DND-41 (cell line): ENCODE measurements at regions not wholly inside any gene's neighbourhood (a gene's known extent, or its start where the extent isn't known, plus 50 kb on each side); places are given as distances from the start of the nearest gene placed in this dataset.

Source experiments
- EZH2 ChIP-seq: IDR thresholded peaks from 3 replicates; pipeline ENCODE4 v1.6.1; 2012; ENCODE audit warnings: borderline replicate concordance, low read depth, mild to moderate bottlenecking, moderate library complexity, low read length, inconsistent platforms; ENCODE audit not compliant: severe bottlenecking
- TF ChIP-seq, protein P1 (sequence below): IDR thresholded peaks from 2 replicates; pipeline ENCODE4 v1.5.1; 2012; ENCODE audit warnings: borderline replicate concordance, low read length, moderate library complexity, mild to moderate bottlenecking; ENCODE audit not compliant: poor library complexity, severe bottlenecking; ENCODE audit errors: extremely low read depth

DNA sequence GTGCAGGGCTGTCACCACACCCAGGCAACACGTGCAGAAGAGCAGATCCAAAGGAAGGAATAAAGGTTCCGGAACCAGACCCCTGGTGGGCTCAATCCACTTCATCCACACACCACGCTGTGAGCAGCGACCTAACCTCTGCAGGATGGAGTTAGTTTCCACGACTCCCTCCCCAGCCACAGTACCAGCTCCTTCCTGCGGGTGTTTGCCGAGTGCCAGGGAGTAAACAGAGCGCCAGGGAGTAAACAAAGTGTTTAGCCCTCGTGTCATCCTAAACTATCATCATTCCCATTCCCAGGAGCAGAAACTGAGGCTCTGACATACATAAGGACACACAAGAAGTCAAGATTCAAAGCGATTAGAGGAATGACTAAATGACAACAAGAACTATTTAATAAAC is 261.3 kb downstream of the MN1 start:
- TF ChIP-seq, protein P1, sequence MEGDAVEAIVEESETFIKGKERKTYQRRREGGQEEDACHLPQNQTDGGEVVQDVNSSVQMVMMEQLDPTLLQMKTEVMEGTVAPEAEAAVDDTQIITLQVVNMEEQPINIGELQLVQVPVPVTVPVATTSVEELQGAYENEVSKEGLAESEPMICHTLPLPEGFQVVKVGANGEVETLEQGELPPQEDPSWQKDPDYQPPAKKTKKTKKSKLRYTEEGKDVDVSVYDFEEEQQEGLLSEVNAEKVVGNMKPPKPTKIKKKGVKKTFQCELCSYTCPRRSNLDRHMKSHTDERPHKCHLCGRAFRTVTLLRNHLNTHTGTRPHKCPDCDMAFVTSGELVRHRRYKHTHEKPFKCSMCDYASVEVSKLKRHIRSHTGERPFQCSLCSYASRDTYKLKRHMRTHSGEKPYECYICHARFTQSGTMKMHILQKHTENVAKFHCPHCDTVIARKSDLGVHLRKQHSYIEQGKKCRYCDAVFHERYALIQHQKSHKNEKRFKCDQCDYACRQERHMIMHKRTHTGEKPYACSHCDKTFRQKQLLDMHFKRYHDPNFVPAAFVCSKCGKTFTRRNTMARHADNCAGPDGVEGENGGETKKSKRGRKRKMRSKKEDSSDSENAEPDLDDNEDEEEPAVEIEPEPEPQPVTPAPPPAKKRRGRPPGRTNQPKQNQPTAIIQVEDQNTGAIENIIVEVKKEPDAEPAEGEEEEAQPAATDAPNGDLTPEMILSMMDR, result no peak
- no peak for TF ChIP-seq EZH2
